ENCODE measurements at regions not wholly inside any gene's neighbourhood (a gene's known extent, or its start where the extent isn't known, plus 50 kb on each side); places are given as distances from the start of the nearest gene placed in this dataset.
"Not testable (repeated sequence)": the region's sequence is repeated elsewhere in the genome, so short reads cannot be mapped to it uniquely, and the experiment has no call there.

- RAD21 ChIA-PET (ENCODE audit: low non-redundant PET in 1 of 2, low total read pairs in 2 of 2, uncharacterized antibody in 2 of 2, unreplicated experiment in 2 of 2); BruUV-seq (replicated peaks); H3K79me2 ChIP-seq (ENCODE audit: insufficient read depth, low read length); intact Hi-C loops (cut with micrococcal nuclease); CTCF ChIA-PET; H3K27ac ChIP-seq (ENCODE audit: low read depth, low read length); H3K4me2 ChIP-seq (ENCODE audit: low read length); H3K4me1 ChIP-seq (ENCODE audit: control insufficient read depth in 1 of 2, insufficient read depth in 2 of 2, low read length in 2 of 2); POLR2A ChIA-PET; H3K9me2 ChIP-seq (ENCODE audit: insufficient read depth); H3K4me3 ChIP-seq (replicated peaks in 1 of 2; ENCODE audit: low read depth in 1 of 2, low read length in 2 of 2); H4K20me1 ChIP-seq (ENCODE audit: insufficient read depth); H3K36me3 ChIP-seq (ENCODE audit: control insufficient read depth in 1 of 2, insufficient read depth in 2 of 2, low read length in 2 of 2); H3K27me3 ChIP-seq (ENCODE audit: insufficient read depth, low read length); DNase-seq (ENCODE audit: low read depth, low spot score); H2AFZ ChIP-seq (ENCODE audit: low read depth, low read length, poor library complexity, severe bottlenecking); ATAC-seq; H3K9me3 ChIP-seq (ENCODE audit: control insufficient read depth in 1 of 2, insufficient read depth in 1 of 2, low read depth in 1 of 2, low read length in 2 of 2); H3K9ac ChIP-seq (ENCODE audit: low read length): not testable (repeated sequence)
Measured at GRCh38 chr9:65455136-65455535, 170.1 kb upstream of the FOXD4L5 start.

- H3K36me3 ChIP-seq (ENCODE audit: control insufficient read depth in 1 of 2, insufficient read depth in 2 of 2, low read length in 2 of 2); H3K27me3 ChIP-seq (ENCODE audit: insufficient read depth, low read length); intact Hi-C loops (cut with micrococcal nuclease); H3K27ac ChIP-seq (ENCODE audit: low read depth, low read length); H3K4me2 ChIP-seq (ENCODE audit: low read length); H3K79me2 ChIP-seq (ENCODE audit: insufficient read depth, low read length); ATAC-seq; H2AFZ ChIP-seq (ENCODE audit: low read depth, low read length, poor library complexity, severe bottlenecking); H3K9me2 ChIP-seq (ENCODE audit: insufficient read depth); H3K4me3 ChIP-seq (replicated peaks in 1 of 2; ENCODE audit: low read depth in 1 of 2, low read length in 2 of 2); H3K9ac ChIP-seq (ENCODE audit: low read length); CTCF ChIA-PET; RAD21 ChIA-PET (ENCODE audit: low non-redundant PET in 1 of 2, low total read pairs in 2 of 2, uncharacterized antibody in 2 of 2, unreplicated experiment in 2 of 2); H3K9me3 ChIP-seq (ENCODE audit: control insufficient read depth in 1 of 2, insufficient read depth in 1 of 2, low read depth in 1 of 2, low read length in 2 of 2); BruUV-seq (replicated peaks); DNase-seq (ENCODE audit: low read depth, low spot score); H4K20me1 ChIP-seq (ENCODE audit: insufficient read depth); H3K4me1 ChIP-seq (ENCODE audit: control insufficient read depth in 1 of 2, insufficient read depth in 2 of 2, low read length in 2 of 2); POLR2A ChIA-PET: not testable (repeated sequence)
Measured at GRCh38 chr9:65454666-65455065, 169.7 kb upstream of the FOXD4L5 start.

DNA sequence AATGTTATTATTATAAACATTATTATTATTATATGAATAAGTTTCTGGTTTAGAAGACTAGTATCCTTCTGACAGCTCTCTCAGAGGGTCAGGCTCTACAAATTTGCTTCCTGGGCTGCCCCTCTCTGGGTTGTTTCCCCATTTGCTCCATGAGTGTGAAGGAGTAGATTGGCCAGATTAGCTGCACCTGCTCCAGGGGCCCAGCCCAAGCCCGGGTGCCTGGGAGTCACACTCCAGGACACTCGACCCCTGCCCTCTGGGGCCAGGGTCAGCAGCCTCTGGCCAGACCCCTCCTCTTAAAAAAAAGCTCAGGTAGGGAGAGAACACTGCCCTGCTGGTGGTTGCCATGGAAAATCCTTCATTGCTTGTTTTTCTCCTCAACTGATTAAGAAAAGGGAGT is 169.0 kb upstream of the FOXD4L5 start:
- H3K79me2 ChIP-seq (ENCODE audit: insufficient read depth, low read length); H3K4me3 ChIP-seq (replicated peaks in 1 of 2; ENCODE audit: low read depth in 1 of 2, low read length in 2 of 2); ATAC-seq; H3K9me3 ChIP-seq (ENCODE audit: control insufficient read depth in 1 of 2, insufficient read depth in 1 of 2, low read depth in 1 of 2, low read length in 2 of 2); H3K9me2 ChIP-seq (ENCODE audit: insufficient read depth); RAD21 ChIA-PET (ENCODE audit: low non-redundant PET in 1 of 2, low total read pairs in 2 of 2, uncharacterized antibody in 2 of 2, unreplicated experiment in 2 of 2); CTCF ChIA-PET; BruUV-seq (replicated peaks); H4K20me1 ChIP-seq (ENCODE audit: insufficient read depth); H3K4me1 ChIP-seq (ENCODE audit: control insufficient read depth in 1 of 2, insufficient read depth in 2 of 2, low read length in 2 of 2); H3K27ac ChIP-seq (ENCODE audit: low read depth, low read length); POLR2A ChIA-PET; H2AFZ ChIP-seq (ENCODE audit: low read depth, low read length, poor library complexity, severe bottlenecking); H3K27me3 ChIP-seq (ENCODE audit: insufficient read depth, low read length); H3K4me2 ChIP-seq (ENCODE audit: low read length); H3K9ac ChIP-seq (ENCODE audit: low read length); DNase-seq (ENCODE audit: low read depth, low spot score); H3K36me3 ChIP-seq (ENCODE audit: control insufficient read depth in 1 of 2, insufficient read depth in 2 of 2, low read length in 2 of 2); intact Hi-C loops (cut with micrococcal nuclease): not testable (repeated sequence)

- ATAC-seq; H3K9me3 ChIP-seq (ENCODE audit: control insufficient read depth in 1 of 2, insufficient read depth in 1 of 2, low read depth in 1 of 2, low read length in 2 of 2); DNase-seq (ENCODE audit: low read depth, low spot score); RAD21 ChIA-PET (ENCODE audit: low non-redundant PET in 1 of 2, low total read pairs in 2 of 2, uncharacterized antibody in 2 of 2, unreplicated experiment in 2 of 2); H3K4me2 ChIP-seq (ENCODE audit: low read length); intact Hi-C loops (cut with micrococcal nuclease); H3K27me3 ChIP-seq (ENCODE audit: insufficient read depth, low read length); POLR2A ChIA-PET; CTCF ChIA-PET; H3K27ac ChIP-seq (ENCODE audit: low read depth, low read length); H3K79me2 ChIP-seq (ENCODE audit: insufficient read depth, low read length); H3K4me1 ChIP-seq (ENCODE audit: control insufficient read depth in 1 of 2, insufficient read depth in 2 of 2, low read length in 2 of 2); H2AFZ ChIP-seq (ENCODE audit: low read depth, low read length, poor library complexity, severe bottlenecking); BruUV-seq (replicated peaks); H3K36me3 ChIP-seq (ENCODE audit: control insufficient read depth in 1 of 2, insufficient read depth in 2 of 2, low read length in 2 of 2); H3K9me2 ChIP-seq (ENCODE audit: insufficient read depth); H3K9ac ChIP-seq (ENCODE audit: low read length); H4K20me1 ChIP-seq (ENCODE audit: insufficient read depth); H3K4me3 ChIP-seq (replicated peaks in 1 of 2; ENCODE audit: low read depth in 1 of 2, low read length in 2 of 2): not testable (repeated sequence)
Measured at GRCh38 chr9:65449886-65450610, 165.0 kb upstream of the FOXD4L5 start.
